ENCODE measurements at regions not wholly inside any gene's neighbourhood (a gene's known extent, or its start where the extent isn't known, plus 50 kb on each side); places are given as distances from the start of the nearest gene placed in this dataset.
"Not testable (repeated sequence)": the region's sequence is repeated elsewhere in the genome, so short reads cannot be mapped to it uniquely, and the experiment has no call there.

DNA sequence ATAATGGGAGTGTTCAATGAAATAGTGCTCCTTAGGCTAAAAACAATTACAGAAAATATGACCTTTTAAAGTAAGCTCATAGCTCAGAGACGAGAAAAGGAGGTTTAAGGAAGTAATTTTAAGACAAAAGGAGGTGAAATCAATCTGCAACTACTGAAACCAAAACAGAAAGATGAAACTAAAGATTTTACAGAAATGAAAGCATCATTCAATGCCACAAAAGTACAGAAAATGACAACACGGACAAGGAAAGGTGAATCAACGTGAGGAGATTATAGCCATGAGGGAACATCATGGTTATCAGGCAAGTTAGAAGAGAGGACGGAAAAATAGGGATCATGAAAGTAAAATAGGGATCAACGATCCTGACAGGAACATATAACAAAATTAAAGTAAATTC is 745.2 kb downstream of the PCDH17 start:
- Mint-ChIP-seq H3K4me1 (ENCODE audit: unreplicated experiment) (peaks cover 3% of the 10 kb centered on the region), H3K4me3 (ENCODE audit: unreplicated experiment) (no peak overlapping the region), H3K27ac (ENCODE audit: unreplicated experiment) (no peak overlapping the region), H3K9me3 (ENCODE audit: unreplicated experiment) (no peaks in the 10 kb centered on the region), H3K27me3 (ENCODE audit: unreplicated experiment) (no peaks in the 10 kb centered on the region), H3K36me3 (ENCODE audit: low read depth, unreplicated experiment) (no peaks in the 10 kb centered on the region)
- DNase-seq (ENCODE audit: low spot score), result no peak
- no peak for TF ChIP-seq CTCF (IDR thresholded peaks at IDR 0.05; ENCODE audit: unreplicated experiment)

DNA sequence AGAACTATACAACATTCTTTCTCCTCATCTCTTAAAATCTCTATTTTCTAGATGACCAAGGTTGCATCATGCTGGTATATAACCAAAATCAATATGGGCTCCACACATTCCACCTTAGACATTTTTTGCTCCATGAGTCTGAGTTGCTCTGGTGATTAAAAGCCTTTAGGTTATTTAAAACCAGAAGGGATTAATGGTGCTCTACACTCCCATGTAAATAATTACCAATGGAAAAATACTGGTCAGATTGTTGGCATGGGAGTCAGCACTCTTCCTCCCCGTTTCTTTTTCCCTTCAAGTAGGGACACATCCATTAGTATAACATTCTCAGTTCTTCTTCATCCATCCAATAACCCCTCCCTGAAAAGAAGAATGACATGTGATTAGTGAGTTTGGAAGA is 747.7 kb downstream of the PCDH17 start:
- Mint-ChIP-seq H3K4me3 (ENCODE audit: unreplicated experiment) (no peak overlapping the region), H3K27ac (ENCODE audit: unreplicated experiment) (no peak overlapping the region), H3K9me3 (ENCODE audit: unreplicated experiment) (no peaks in the 10 kb centered on the region), H3K27me3 (ENCODE audit: unreplicated experiment) (no peaks in the 10 kb centered on the region), H3K36me3 (ENCODE audit: low read depth, unreplicated experiment) (no peaks in the 10 kb centered on the region), H3K4me1 (ENCODE audit: unreplicated experiment) (no peaks in the 10 kb centered on the region)
- no peak for TF ChIP-seq CTCF (IDR thresholded peaks at IDR 0.05; ENCODE audit: unreplicated experiment)
- DNase-seq (ENCODE audit: low spot score), result no peak

DNA sequence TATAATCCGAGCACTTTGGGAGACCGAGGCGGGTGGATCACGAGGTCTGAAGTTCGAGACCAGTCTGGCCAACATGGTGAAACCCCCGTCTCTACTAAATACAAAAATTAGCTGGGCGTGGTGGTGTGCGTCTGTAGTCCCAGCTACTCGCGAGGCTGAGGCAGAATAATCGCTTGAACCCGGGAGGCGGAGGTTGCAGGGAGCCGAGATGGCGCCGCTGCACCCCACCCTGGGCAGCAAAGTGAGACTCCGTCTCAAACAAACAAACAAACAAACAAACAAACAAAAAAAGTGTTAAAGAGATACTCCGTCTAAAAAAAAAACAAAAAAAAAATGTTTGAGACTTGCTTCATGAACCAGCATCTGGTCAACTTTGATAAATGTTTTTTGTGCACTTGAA is 753.8 kb downstream of the PCDH17 start:
- not testable (repeated sequence) for H3K27me3 Mint-ChIP-seq (ENCODE audit: unreplicated experiment); H3K27ac Mint-ChIP-seq (ENCODE audit: unreplicated experiment); DNase-seq (ENCODE audit: low spot score); H3K36me3 Mint-ChIP-seq (ENCODE audit: low read depth, unreplicated experiment); H3K4me1 Mint-ChIP-seq (ENCODE audit: unreplicated experiment); H3K4me3 Mint-ChIP-seq (ENCODE audit: unreplicated experiment); H3K9me3 Mint-ChIP-seq (ENCODE audit: unreplicated experiment)

DNA sequence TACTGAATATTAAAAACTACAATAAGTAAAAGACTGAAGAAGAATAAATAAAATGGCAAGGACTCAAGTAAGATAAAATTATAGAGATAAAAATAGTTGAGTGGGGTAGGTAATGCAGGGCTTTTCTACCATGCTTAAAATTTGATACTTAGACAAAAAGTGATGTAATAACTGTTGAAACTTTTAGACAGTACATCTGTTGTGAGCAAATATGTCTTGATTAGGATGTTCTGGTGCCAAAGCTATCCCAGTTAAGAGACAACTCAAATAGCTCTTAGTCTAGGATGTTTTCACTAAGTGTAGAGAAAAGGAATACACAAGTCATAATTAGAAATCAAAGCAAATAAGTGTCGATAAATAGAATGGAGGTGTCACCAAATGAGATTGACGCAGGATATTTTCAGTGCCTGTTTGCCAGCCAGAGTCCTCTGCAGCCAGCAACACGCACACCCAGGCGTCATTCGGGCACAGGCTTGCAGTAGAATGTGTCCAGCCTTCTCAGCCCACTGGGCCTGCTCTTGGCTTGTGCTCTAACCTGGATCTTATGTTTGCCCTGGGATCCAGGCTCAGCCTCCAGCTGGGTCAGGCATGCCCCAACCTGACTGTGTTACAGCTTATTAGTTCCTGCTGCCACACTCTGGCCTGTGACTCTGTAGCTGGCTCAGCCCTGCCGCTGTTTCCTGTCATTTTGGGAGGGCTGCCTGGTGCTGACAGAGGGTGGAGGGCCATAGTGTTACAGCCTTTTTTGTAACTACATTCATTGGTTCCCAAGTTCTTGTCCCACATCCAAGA is 766.2 kb downstream of the PCDH17 start:
- Mint-ChIP-seq H3K4me3 (ENCODE audit: unreplicated experiment) (no peak overlapping the region), H3K27ac (ENCODE audit: unreplicated experiment) (no peak overlapping the region), H3K27me3 (ENCODE audit: unreplicated experiment) (peaks cover 2% of the 10 kb centered on the region), H3K36me3 (ENCODE audit: low read depth, unreplicated experiment) (peaks cover 5% of the 10 kb centered on the region), H3K4me1 (ENCODE audit: unreplicated experiment) (no peaks in the 10 kb centered on the region), H3K9me3 (ENCODE audit: unreplicated experiment) (peaks cover 5% of the 10 kb centered on the region)
- TF ChIP-seq CTCF (IDR thresholded peaks at IDR 0.05; ENCODE audit: unreplicated experiment), result no peak
- DNase-seq (ENCODE audit: low spot score), result no peak

- no peaks in the 10 kb centered on the region for H3K4me1 Mint-ChIP-seq (ENCODE audit: unreplicated experiment)
- H3K27me3 Mint-ChIP-seq (ENCODE audit: unreplicated experiment), result peaks cover 2% of the 10 kb centered on the region
- no peak for DNase-seq (ENCODE audit: low spot score)
- no peak for TF ChIP-seq CTCF (IDR thresholded peaks at IDR 0.05; ENCODE audit: unreplicated experiment)
- peaks cover 5% of the 10 kb centered on the region for H3K9me3 Mint-ChIP-seq (ENCODE audit: unreplicated experiment)
- H3K27ac Mint-ChIP-seq (ENCODE audit: unreplicated experiment), result no peak overlapping the region
- no peak overlapping the region for H3K4me3 Mint-ChIP-seq (ENCODE audit: unreplicated experiment)
- peaks cover 5% of the 10 kb centered on the region for H3K36me3 Mint-ChIP-seq (ENCODE audit: low read depth, unreplicated experiment)
These were observed 767.7 kb downstream of the PCDH17 start for GRCh38 chr13:58399263-58399662.

Data from endothelial cell (in vitro differentiated cells).